Activated CD4-positive, CD25-positive, alpha-beta regulatory T cell (primary cell): ENCODE measurements at regions not wholly inside any gene's neighbourhood (a gene's known extent, or its start where the extent isn't known, plus 50 kb on each side); places are given as distances from the start of the nearest gene placed in this dataset.

Experiments used
- DNase-seq, 4 experiments: peaks; one replicate each; lab custom pipeline; 2025; lab: John Stamatoyannopoulos, UW

GRCh38 chr5:155921621-155922020, 405.3 kb upstream of the SGCD start:
- no peak for DNase-seq

DNA sequence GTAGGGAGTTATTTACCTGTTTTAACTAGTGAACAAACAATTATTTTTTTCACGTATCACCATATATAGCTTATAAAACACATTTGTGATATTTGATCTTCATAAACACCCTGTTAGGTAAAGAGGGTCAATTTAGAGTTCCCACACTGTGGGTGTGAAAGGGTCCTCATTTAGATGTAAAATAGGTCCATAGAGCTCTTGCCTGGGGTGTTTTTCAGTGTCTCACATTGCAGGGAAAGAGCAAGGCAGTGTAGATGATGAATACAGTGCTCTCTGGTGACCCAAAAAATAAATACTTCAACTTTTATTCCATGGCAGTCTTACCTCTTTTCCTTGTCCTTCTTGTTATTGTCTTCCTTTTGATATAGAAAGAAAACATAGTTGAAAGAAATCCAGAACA, 403.2 kb upstream of the SGCD start:
- DNase-seq, result no peak

- DNase-seq, result no peak
Measured at GRCh38 chr5:155926031-155926430, 400.9 kb upstream of the SGCD start.

DNA sequence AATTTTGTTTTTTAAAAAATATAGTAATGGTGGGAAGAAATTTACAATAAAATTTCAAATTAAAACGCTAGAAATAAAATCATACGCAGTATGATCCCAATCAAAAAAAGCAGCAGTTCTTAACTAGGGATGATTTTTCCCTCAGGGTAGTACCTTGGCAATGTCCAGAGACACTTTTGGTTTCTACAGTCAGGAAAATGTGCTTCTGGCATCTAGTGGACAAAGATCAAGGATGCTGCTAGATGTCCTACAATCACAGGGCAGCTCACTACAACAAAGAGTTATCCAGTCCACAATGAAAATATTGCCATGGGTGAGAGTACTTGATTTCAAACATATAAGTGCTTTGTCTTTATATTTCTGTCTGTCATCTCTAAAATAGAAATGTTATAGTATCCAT, 400.2 kb upstream of the SGCD start:
- no peak for DNase-seq

GRCh38 chr5:155929112-155929511, 397.9 kb upstream of the SGCD start:
- no peak for DNase-seq

DNA sequence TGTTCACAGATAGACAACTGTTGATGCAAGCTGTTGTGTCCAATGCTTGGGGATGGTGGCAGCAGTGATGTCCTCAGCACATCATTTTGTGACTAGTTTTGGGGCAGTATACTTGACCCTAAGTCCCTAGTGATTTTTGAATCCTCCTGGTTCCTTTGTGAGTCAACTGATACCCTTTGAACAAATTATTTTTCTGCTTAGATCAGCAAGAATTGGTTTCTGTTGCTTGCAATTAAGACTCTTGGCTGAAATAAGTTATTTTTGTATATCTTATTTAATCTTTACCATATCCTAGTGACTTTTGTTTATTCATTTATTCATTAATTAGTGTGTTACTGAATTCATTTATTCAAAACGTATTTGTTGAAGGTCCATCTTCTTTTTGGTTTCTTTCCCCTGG, 392.0 kb upstream of the SGCD start:
- DNase-seq, result no peak

GRCh38 chr5:155935723-155936122, 391.2 kb upstream of the SGCD start:
- no peak for DNase-seq

DNA sequence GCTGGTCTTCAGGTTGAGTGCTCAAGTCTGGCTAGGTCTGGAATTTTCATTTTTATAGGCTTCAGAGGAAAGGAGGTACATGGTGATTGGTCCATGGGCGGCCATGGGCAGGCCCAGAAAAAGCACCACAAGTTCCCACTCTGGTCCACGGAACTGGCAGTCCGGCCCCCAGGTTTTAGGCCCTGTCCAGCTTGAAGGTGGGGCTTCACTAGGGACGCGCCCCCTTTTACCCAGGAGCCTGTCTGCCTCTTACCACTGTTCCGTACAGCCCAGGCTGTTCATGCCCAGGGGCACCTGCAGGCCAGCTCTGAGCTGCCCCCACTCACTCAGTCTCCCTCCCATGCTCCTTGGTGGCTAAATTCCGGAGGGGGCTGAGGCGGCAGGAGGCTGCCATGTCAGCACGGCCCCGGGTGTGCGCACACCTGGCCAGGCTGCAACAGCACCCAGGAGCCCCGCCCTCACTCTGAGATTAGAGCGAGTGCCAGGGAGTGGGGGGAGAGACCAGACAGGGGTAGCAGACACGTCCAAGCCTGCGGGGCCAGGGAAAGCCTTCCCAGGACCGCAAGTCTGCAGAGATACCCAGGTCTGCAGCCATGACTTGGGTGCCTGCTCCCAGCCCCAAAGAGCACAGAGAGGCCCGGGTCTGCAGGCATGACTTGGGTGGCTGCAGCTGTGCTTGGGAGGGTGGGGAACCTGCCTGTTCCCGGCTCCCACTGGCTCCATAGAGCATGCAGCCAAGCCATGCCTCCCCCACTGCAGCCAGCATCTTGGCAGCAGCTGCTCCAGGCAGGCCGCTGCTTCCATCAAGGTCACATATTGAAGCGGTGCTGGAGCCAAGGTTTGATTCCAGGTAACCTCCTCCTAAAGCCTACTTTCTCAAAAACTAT, 390.2 kb upstream of the SGCD start:
- DNase-seq, result no peak

GRCh38 chr5:155938051-155938450, 388.9 kb upstream of the SGCD start:
- DNase-seq, result no peak

DNA sequence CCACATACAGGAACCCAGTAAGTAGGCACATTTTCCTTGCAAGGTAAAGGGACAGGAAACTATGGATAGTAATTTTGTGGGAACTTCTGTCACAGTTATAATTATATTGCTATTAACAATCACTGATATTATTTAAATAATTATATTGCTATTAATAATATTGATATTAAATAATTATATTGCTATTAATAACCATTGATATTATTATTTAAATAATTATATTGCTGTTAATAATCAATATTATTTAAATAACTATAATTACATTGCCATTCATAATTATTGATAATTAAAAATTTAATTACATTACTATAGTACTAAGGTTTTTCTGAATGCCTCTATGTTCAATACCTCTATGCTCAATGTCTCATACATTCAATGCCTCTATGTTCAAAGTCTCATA, 385.6 kb upstream of the SGCD start:
- no peak for DNase-seq

DNA sequence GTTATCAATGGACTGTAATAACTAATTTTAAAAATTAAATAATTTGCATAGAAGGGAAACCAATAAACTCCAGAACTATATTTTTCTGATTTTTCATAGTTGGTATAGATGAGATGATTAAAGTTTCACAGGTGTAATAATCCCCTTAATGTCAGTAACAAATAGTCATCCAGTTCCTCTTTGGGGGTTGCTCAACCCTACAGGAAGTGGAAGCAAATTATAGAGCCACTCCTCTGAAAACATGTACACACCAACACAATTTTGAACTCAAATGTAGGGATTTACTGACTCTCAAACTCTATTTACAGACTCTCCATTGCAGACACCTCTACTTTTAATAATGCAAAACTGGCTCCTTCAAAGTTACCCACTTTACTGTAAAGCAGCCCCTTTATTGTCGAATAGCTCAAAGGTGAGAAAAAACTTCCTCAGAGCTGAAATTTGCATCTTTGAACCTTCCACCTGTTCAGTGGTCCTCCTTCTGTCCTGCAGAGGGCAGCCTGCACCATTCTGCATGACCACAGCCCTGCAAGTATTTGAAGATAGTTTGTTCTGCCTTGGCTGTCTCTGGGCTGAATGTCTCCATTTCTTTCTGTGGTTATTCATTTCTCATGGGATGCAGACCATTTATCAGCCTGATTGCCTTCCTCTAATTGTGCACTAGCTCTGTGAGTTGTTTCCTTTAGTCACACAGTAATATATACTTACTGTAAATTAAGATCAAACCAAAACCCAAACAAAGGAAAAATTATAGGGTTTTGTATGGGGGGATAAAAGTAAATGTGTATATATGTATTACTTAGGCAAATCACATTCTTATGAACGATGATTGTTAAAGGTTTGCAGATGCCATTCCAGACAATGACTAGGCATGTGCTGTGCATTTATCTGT, 383.2 kb upstream of the SGCD start:
- DNase-seq, result no peak

GRCh38 chr5:155947394-155948062, 379.4 kb upstream of the SGCD start:
- DNase-seq, result no peak

- no peak for DNase-seq
Measured at GRCh38 chr5:155948576-155948975, 378.4 kb upstream of the SGCD start.

DNA sequence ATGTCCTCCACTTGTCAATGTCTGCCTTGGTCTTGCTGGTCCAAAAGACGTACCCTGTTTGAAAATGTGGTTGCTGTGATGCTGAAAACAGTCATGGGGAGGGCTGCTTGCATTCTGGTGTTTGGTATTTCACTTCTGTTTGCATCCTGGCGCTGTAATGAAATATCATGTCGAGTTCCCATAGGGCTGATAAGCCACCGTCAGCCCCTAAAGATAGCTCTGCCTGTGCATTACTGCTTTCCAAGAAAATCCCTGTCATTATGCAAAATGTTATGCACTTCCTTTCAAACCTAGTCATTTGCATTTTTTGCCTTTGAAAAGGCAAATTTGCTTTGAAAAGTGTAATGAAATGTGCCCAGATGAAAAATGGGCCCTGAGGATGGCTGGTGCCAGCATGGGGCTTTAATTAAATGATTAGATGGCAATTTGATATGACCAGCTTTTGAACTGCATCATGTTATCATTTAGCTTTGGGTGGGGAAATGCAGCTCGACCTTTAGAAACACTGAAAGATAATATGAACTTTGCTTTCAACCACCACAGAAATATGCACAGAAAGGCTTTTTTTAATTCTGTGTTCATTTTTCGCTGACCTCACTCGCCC, 374.4 kb upstream of the SGCD start:
- DNase-seq, result no peak

DNA sequence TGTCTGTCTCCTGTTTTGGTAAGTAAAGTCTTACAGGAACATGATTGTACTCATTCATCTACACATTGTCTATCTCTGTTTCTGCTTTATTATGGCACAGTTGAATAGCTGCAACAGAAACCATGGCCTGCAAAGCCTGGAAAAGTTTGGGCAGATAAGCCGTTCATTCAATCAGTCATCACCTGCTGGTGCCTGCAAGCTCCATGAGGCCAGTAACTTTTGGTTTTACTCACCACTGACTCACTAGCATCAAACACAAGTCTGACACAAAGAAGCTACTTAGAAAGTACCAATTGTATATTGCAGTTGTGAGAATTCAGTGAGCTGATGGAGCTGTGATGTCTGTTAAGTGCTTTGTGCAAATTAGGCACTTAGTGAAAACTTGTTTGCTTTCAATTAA, 373.6 kb upstream of the SGCD start:
- no peak for DNase-seq

- no peak for DNase-seq
Measured at GRCh38 chr5:155954701-155955445, 372.1 kb upstream of the SGCD start.

- DNase-seq, result no peak
Measured at GRCh38 chr5:155957884-155958283, 369.1 kb upstream of the SGCD start.

DNA sequence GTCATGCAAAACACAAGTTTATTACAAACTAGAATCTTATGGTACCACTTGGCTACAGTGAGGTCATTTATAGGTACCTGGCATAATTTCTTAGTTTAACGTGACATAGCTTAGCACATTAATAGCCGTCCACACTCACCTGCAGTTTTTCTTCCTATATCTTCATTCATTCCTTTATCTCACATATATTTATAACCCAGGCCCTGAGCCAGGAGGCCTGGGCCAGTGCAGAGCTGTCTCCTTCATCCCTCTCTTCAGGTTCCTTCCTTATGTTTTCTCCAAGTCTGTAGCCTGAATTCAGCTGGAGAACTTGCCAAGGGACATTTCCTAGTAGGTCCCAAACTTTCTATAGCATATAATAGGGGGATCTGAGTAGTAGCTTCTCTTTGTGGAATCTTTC, 367.9 kb upstream of the SGCD start:
- no peak for DNase-seq

GRCh38 chr5:155960177-155960576, 366.8 kb upstream of the SGCD start:
- no peak for DNase-seq

- DNase-seq, result no peak
Measured at GRCh38 chr5:155969537-155969936, 357.4 kb upstream of the SGCD start.

- DNase-seq, result no peak
Measured at GRCh38 chr5:155974369-155974768, 352.6 kb upstream of the SGCD start.
